Endothelial cell of umbilical vein (primary cell): ENCODE measurements at regions not wholly inside any gene's neighbourhood (a gene's known extent, or its start where the extent isn't known, plus 50 kb on each side); places are given as distances from the start of the nearest gene placed in this dataset.

Experiments used
- BruUV-seq: library from RNA; stranded (reverse); fragments of 400-500 nt; replicated peaks from 2 replicates; lab custom pipeline; 2021; lab: Mats Ljungman, UMichigan
- CTCF ChIA-PET: fragments of 300-600, 350-600 bp; sonication (Branson Sonifier 250); formaldehyde crosslinking; loops from one replicate; lab custom pipeline; 2021; ENCODE audit warnings: antibody characterized with exemption, inconsistent platforms; lab: Charles Lee
- POLR2A ChIA-PET: fragments of 300-600, 350-600 bp; sonication (Branson Sonifier 250); formaldehyde crosslinking; loops from one replicate; lab custom pipeline; 2021; ENCODE audit warnings: antibody characterized with exemption, inconsistent platforms; lab: Charles Lee
- DNase-seq: peaks from one replicate; pipeline ENCODE4 v3.0.0-alpha.2; 2011; ENCODE audit warnings: low read depth, low spot score
- FAIRE-seq: peaks from 2 replicates; lab custom pipeline; 2011; peaks lifted over from hg19 to GRCh38; lab: Jason Lieb, UNC
- H2AFZ ChIP-seq: 2 replicates; pipeline ENCODE4 v1.6.0; 2012; ENCODE audit warnings: low read depth, low read length, control low read depth, inconsistent platforms
- H3K27ac ChIP-seq: 2 replicates; pipeline ENCODE4 v1.5.1; 2011; ENCODE audit warnings: low read depth, mild to moderate bottlenecking, control low read depth, low read length, moderate library complexity; ENCODE audit not compliant: insufficient read depth
- H3K27me3 ChIP-seq, 2 experiments: 2 replicates each; pipeline versions ENCODE4 v1.6.0 to v1.6.1; 2011; ENCODE audit warnings: low read length in 2 of 2, mixed read lengths in 1 of 2; ENCODE audit not compliant: control insufficient read depth in 2 of 2, insufficient read depth in 2 of 2
- H3K36me3 ChIP-seq, 2 experiments: 2 replicates in 1 of 2; 3 replicates in 1 of 2; pipeline ENCODE4 v1.5.1; 2011; ENCODE audit warnings: low read length in 2 of 2, mild to moderate bottlenecking in 1 of 2, moderate library complexity in 1 of 2; ENCODE audit not compliant: control insufficient read depth in 2 of 2, insufficient read depth in 2 of 2; ENCODE audit errors: extremely low read depth in 1 of 2
- H3K4me1 ChIP-seq: 3 replicates; pipeline ENCODE4 v1.5.1; 2011; ENCODE audit warnings: mild to moderate bottlenecking, low read length; ENCODE audit not compliant: control insufficient read depth, insufficient read depth; ENCODE audit errors: extremely low read depth
- H3K4me2 ChIP-seq: 2 replicates; pipeline ENCODE4 v1.6.1; 2011; ENCODE audit warnings: low read length, control low read depth, mixed read lengths; ENCODE audit not compliant: insufficient read depth
- H3K4me3 ChIP-seq, 3 experiments: fragments of 200-600 bp in 1 of 3; sonication (generic), shearing (Covaris generic) in 1 of 3; replicated peaks in 1 of 3; 2 replicates each; pipeline ENCODE4 v1.5.1; 2011 to 2016; ENCODE audit warnings: control low read depth in 3 of 3, low read length in 3 of 3, mild to moderate bottlenecking in 2 of 3, inconsistent platforms in 1 of 3, low read depth in 1 of 3, moderate library complexity in 1 of 3; ENCODE audit not compliant: insufficient read depth in 1 of 3
- H3K79me2 ChIP-seq: 2 replicates; pipeline ENCODE4 v1.6.0; 2012; ENCODE audit warnings: low read length, inconsistent platforms; ENCODE audit not compliant: control insufficient read depth, insufficient read depth
- H3K9ac ChIP-seq: replicated peaks from 2 replicates; pipeline ENCODE3; 2011; ENCODE audit warnings: low read length, control low read depth; ENCODE audit not compliant: insufficient read depth; ENCODE audit errors: extremely low read depth
- H3K9me1 ChIP-seq: replicated peaks from 3 replicates; pipeline ENCODE4 v1.6.0; 2011; ENCODE audit warnings: mild to moderate bottlenecking, low read length; ENCODE audit not compliant: control insufficient read depth, insufficient read depth; ENCODE audit errors: extremely low read depth
- H3K9me3 ChIP-seq: replicated peaks from 2 replicates; pipeline ENCODE4 v1.5.1; 2012; ENCODE audit warnings: low read length, inconsistent platforms; ENCODE audit not compliant: control insufficient read depth, insufficient read depth
- H4K20me1 ChIP-seq: replicated peaks from 2 replicates; pipeline ENCODE3; 2011; ENCODE audit warnings: mild to moderate bottlenecking, low read length; ENCODE audit not compliant: control insufficient read depth, insufficient read depth; ENCODE audit errors: extremely low read depth
- EZH2 ChIP-seq: IDR thresholded peaks from 2 replicates; pipeline ENCODE4 v1.6.1; 2012; ENCODE audit warnings: borderline replicate concordance, low read depth, mild to moderate bottlenecking, moderate library complexity, low read length, inconsistent platforms; ENCODE audit not compliant: severe bottlenecking
- FOS ChIP-seq: IDR thresholded peaks from 2 replicates; pipeline ENCODE4 v1.6.1; 2011; ENCODE audit warnings: mild to moderate bottlenecking, low read length, moderate library complexity, borderline replicate concordance; ENCODE audit not compliant: insufficient read depth
- GATA2 ChIP-seq: IDR thresholded peaks from 2 replicates; pipeline ENCODE4 v1.7.0; 2011; ENCODE audit warnings: low read depth, mild to moderate bottlenecking, moderate library complexity, mixed read lengths, low read length; ENCODE audit not compliant: insufficient read length, insufficient read depth
- JUN ChIP-seq: IDR thresholded peaks from 2 replicates; pipeline ENCODE4 v1.6.1; 2011; ENCODE audit warnings: borderline replicate concordance, low read depth; ENCODE audit not compliant: insufficient read length, insufficient read depth
- MYC ChIP-seq: IDR thresholded peaks from one replicate; pipeline ENCODE4 v1.6.1; 2011; ENCODE audit warnings: mild to moderate bottlenecking, low read depth, low read length
- POLR2A ChIP-seq: IDR thresholded peaks from 2 replicates; pipeline ENCODE4 v1.6.1; 2012; ENCODE audit warnings: low read depth, mild to moderate bottlenecking, control low read depth, low read length
- POLR2AphosphoS5 ChIP-seq: IDR thresholded peaks from 2 replicates; pipeline ENCODE4 v1.6.1; 2012; ENCODE audit warnings: low read depth, mild to moderate bottlenecking, control low read depth, low read length, moderate library complexity; ENCODE audit not compliant: insufficient read depth
- dilution Hi-C: fragments of 300-500 bp; cut with MboI; formaldehyde crosslinking; loops from one replicate; pipeline ENCODE4 v1.15.0; 2019; ENCODE audit warnings: low sequenced_read_pairs; ENCODE audit not compliant: extremely low pct_ligation_motif_present
- intact Hi-C: fragments of 100-400 bp; cut with micrococcal nuclease; formaldehyde crosslinking; loops from one replicate; pipeline ENCODE4 v1.10.0; 2022
- TF ChIP-seq, protein P1 (sequence below): IDR thresholded peaks from 2 replicates; pipeline ENCODE4 v1.6.1; 2011; ENCODE audit not compliant: insufficient read depth, insufficient read length
- TF ChIP-seq, protein P2 (sequence below), 2 donors: IDR thresholded peaks; 1 replicate in 1 of 2; 2 replicates in 1 of 2; pipeline ENCODE4 v1.5.1; 2011; ENCODE audit warnings: low read length in 2 of 2, mild to moderate bottlenecking in 2 of 2, moderate library complexity in 2 of 2, control low read depth in 1 of 2, inconsistent platforms in 1 of 2, low read depth in 1 of 2; ENCODE audit not compliant: insufficient read depth in 1 of 2; ENCODE audit errors: extremely low read depth in 1 of 2

DNA sequence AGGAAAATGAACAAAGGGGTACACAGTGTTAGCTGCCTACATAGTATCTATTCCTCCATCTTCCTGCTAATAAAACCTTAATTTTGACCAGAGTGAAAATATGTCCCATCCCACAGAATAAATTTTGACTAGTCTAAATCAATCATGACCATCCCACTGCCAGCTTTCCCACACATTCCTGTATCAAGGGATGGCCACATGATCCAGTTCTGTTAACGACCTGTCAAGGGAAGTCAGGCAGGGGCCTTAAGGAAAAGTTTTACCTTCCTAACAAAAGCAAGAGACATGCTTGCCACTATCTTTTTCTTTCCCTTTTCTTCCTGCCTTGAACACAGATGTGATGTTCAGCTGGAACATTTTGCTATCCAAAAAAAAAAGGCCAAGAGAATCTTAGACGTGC is 185.0 kb upstream of the CHAC2 start:
- no peak for DNase-seq
- no peaks in the 10 kb centered on the region for H4K20me1 ChIP-seq
- dilution Hi-C loops (no loop called here), intact Hi-C loops (no loop called here)
- H3K4me3 ChIP-seq: no peak overlapping the region
- H3K79me2 ChIP-seq: no peaks in the 10 kb centered on the region
- H3K27me3 ChIP-seq: no peaks in the 10 kb centered on the region
- H3K36me3 ChIP-seq: no peaks in the 10 kb centered on the region
- no peak overlapping the region for H3K9ac ChIP-seq
- no peak overlapping the region for H2AFZ ChIP-seq
- H3K4me2 ChIP-seq: no peak overlapping the region
- no peaks in the 10 kb centered on the region for H3K9me1 ChIP-seq
- no peak for FAIRE-seq
- no peaks in the 10 kb centered on the region for H3K9me3 ChIP-seq
- TF ChIP-seq, protein P1, sequence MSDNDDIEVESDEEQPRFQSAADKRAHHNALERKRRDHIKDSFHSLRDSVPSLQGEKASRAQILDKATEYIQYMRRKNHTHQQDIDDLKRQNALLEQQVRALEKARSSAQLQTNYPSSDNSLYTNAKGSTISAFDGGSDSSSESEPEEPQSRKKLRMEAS: no peak
- TF ChIP-seq JUN (no peak), POLR2A (no peak), MYC (no peak), POLR2AphosphoS5 (no peak), GATA2 (no peak), EZH2 (no peak), FOS (no peak)
- TF ChIP-seq, protein P2, sequence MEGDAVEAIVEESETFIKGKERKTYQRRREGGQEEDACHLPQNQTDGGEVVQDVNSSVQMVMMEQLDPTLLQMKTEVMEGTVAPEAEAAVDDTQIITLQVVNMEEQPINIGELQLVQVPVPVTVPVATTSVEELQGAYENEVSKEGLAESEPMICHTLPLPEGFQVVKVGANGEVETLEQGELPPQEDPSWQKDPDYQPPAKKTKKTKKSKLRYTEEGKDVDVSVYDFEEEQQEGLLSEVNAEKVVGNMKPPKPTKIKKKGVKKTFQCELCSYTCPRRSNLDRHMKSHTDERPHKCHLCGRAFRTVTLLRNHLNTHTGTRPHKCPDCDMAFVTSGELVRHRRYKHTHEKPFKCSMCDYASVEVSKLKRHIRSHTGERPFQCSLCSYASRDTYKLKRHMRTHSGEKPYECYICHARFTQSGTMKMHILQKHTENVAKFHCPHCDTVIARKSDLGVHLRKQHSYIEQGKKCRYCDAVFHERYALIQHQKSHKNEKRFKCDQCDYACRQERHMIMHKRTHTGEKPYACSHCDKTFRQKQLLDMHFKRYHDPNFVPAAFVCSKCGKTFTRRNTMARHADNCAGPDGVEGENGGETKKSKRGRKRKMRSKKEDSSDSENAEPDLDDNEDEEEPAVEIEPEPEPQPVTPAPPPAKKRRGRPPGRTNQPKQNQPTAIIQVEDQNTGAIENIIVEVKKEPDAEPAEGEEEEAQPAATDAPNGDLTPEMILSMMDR (IDR thresholded peaks at IDR 0.05; ENCODE audit: extremely low read depth in 1 of 2, insufficient read depth in 1 of 2, low read depth in 1 of 2, low read length in 2 of 2): no peak
- no peaks in the 10 kb centered on the region for H3K4me1 ChIP-seq
- no peak overlapping the region for H3K27ac ChIP-seq
- CTCF ChIA-PET: no interaction called here
- no TSS peak for BruUV-seq
- POLR2A ChIA-PET: no interaction called here
